B cell (primary cell): ENCODE measurements at regions not wholly inside any gene's neighbourhood (a gene's known extent, or its start where the extent isn't known, plus 50 kb on each side); places are given as distances from the start of the nearest gene placed in this dataset.

ENCODE experiments used
- ATAC-seq: fragments of 200-7000 bp; cut with Tn5 transposase; one replicate; pipeline ENCODE4 v1.10.0; 2021; ENCODE audit warnings: low read depth, mild to moderate bottlenecking, moderate number of reproducible peaks, moderate library complexity
- CTCF ChIA-PET: fragments of 350-600 bp; sonication (Branson Sonifier 250); formaldehyde crosslinking; loops from one replicate; lab custom pipeline; 2021; ENCODE audit warnings: antibody characterized with exemption, inconsistent platforms; lab: Charles Lee
- POLR2A ChIA-PET: fragments of 350-600 bp; sonication (Branson Sonifier 250); formaldehyde crosslinking; loops from one replicate; lab custom pipeline; 2021; ENCODE audit warnings: antibody characterized with exemption; lab: Charles Lee
- DNase-seq: peaks from one replicate; pipeline ENCODE4 v3.0.0; 2013
- H2AFZ ChIP-seq: 2 replicates; pipeline ENCODE4 v1.6.1; 2012; ENCODE audit warnings: mild to moderate bottlenecking, low read depth, low read length; ENCODE audit not compliant: insufficient read depth, poor library complexity, severe bottlenecking
- H3K27ac ChIP-seq, 2 donors: 1 replicate in 1 of 2; 2 replicates in 1 of 2; pipeline ENCODE4 v1.5.1; 2012 to 2013; ENCODE audit warnings: low read length in 2 of 2, mild to moderate bottlenecking in 2 of 2, moderate library complexity in 1 of 2
- H3K27me3 ChIP-seq, 4 experiments: fragments of 200-600 bp in 1 of 4; sonication (generic) in 1 of 4; replicated peaks in 1 of 4; 1 replicate in 2 of 4; 2 replicates in 2 of 4; pipeline versions ENCODE4 v1.6.1 to v1.7.0; 2013 to 2016; ENCODE audit warnings: low read length in 3 of 4, mild to moderate bottlenecking in 2 of 4, mixed read lengths in 1 of 4, moderate library complexity in 1 of 4; ENCODE audit not compliant: insufficient read depth in 4 of 4, control insufficient read depth in 3 of 4; ENCODE audit errors: control extremely low read depth in 1 of 4
- H3K36me3 ChIP-seq, 2 experiments: replicated peaks in 1 of 2; 1 replicate in 1 of 2; 2 replicates in 1 of 2; pipeline versions ENCODE4 v1.6.1 to v1.7.1; 2013; ENCODE audit warnings: low read length in 1 of 2; ENCODE audit not compliant: insufficient read depth in 2 of 2, control insufficient read depth in 1 of 2; ENCODE audit errors: control extremely low read depth in 1 of 2, extremely low read depth in 1 of 2
- H3K4me1 ChIP-seq, 2 donors: fragments of 200-600 bp in 1 of 2; sonication (generic) in 1 of 2; 1 replicate in 1 of 2; 2 replicates in 1 of 2; pipeline versions ENCODE4 v1.5.1 to v1.6.1; 2013 to 2017; ENCODE audit warnings: low read length in 2 of 2; ENCODE audit not compliant: control insufficient read depth in 2 of 2, insufficient read depth in 2 of 2
- H3K4me2 ChIP-seq: replicated peaks from 2 replicates; pipeline ENCODE3; 2012; ENCODE audit warnings: mild to moderate bottlenecking, low read depth, low read length; ENCODE audit not compliant: poor library complexity, severe bottlenecking
- H3K4me3 ChIP-seq, 5 experiments: fragments of 200-600 bp in 1 of 5; sonication (generic) in 1 of 5; 1 replicate in 3 of 5; 2 replicates in 2 of 5; pipeline versions ENCODE4 v1.5.1 to v1.7.0; 2011 to 2016; ENCODE audit warnings: low read length in 4 of 5, mild to moderate bottlenecking in 4 of 5, low read depth in 2 of 5, control low read depth in 1 of 5, moderate library complexity in 1 of 5; ENCODE audit not compliant: insufficient read depth in 1 of 5; ENCODE audit errors: control extremely low read depth in 1 of 5, extremely low read depth in 1 of 5
- H3K79me2 ChIP-seq: fragments of 200-600 bp; sonication (generic); one replicate; pipeline ENCODE4 v1.6.0; 2016; ENCODE audit warnings: low read length; ENCODE audit not compliant: control insufficient read depth, insufficient read depth
- H3K9ac ChIP-seq: fragments of 200-600 bp; sonication (generic); 2 replicates; pipeline ENCODE4 v1.6.1; 2017; ENCODE audit warnings: mild to moderate bottlenecking, low read length, moderate library complexity
- H3K9me3 ChIP-seq, 3 donors: one replicate each; pipeline versions ENCODE4 v1.6.1 to v1.7.1; 2013; ENCODE audit warnings: low read length in 2 of 3; ENCODE audit not compliant: control insufficient read depth in 2 of 3, insufficient read depth in 1 of 3; ENCODE audit errors: control extremely low read depth in 1 of 3
- H4K20me1 ChIP-seq: 2 replicates; pipeline ENCODE4 v1.6.0; 2012; ENCODE audit warnings: mild to moderate bottlenecking, low read length; ENCODE audit not compliant: insufficient read depth, control insufficient read depth, poor library complexity, severe bottlenecking
- H3K27ac Mint-ChIP-seq: one replicate; pipeline ENCODE4 v1.8.0; 2021; ENCODE audit warnings: mixed read lengths
- H3K27me3 Mint-ChIP-seq: one replicate; pipeline ENCODE4 v1.8.0; 2021; ENCODE audit warnings: mixed read lengths
- H3K4me1 Mint-ChIP-seq: one replicate; pipeline ENCODE4 v1.8.0; 2021; ENCODE audit warnings: mixed read lengths
- H3K4me3 Mint-ChIP-seq: one replicate; pipeline ENCODE4 v1.8.0; 2021; ENCODE audit warnings: mixed read lengths
- H3K9me3 Mint-ChIP-seq: one replicate; pipeline ENCODE4 v1.8.0; 2022; ENCODE audit warnings: mixed read lengths; ENCODE audit not compliant: insufficient read depth
- CTCF ChIP-seq: fragments of 200-600 bp; IDR thresholded peaks from one replicate; pipeline ENCODE4 v1.8.0; 2022; ENCODE audit warnings: antibody characterized with exemption, mild to moderate bottlenecking
- EZH2 ChIP-seq: IDR thresholded peaks from 2 replicates; pipeline ENCODE4 v1.6.1; 2012; ENCODE audit warnings: borderline replicate concordance, low read depth, mild to moderate bottlenecking, moderate library complexity, low read length; ENCODE audit not compliant: insufficient read depth, poor library complexity, severe bottlenecking
- WGBS: methylation state at CpG from one replicate; pipeline ENCODE4 v1.1.5; 2013; ENCODE audit warnings: missing lambda C conversion rate; ENCODE audit not compliant: insufficient coverage; 5-methylcytosine and 5-hydroxymethylcytosine counted together
- intact Hi-C: fragments of 100-400 bp; cut with micrococcal nuclease; formaldehyde crosslinking; loops from one replicate; pipeline ENCODE4 v1.10.0; 2022

- no peak overlapping the region for H3K27ac ChIP-seq
- no peak overlapping the region for H3K27ac Mint-ChIP-seq
- intact Hi-C loops = no loop called here
- H3K27me3 Mint-ChIP-seq = peaks cover 30% of the 10 kb centered on the region
- no peaks in the 10 kb centered on the region for H3K79me2 ChIP-seq
- H3K27me3 ChIP-seq = peaks cover 0 to 5% (median 1%) of the 10 kb centered on the region in 4 experiments
- DNase-seq = no peak
- no peaks in the 10 kb centered on the region for H4K20me1 ChIP-seq
- H3K9ac ChIP-seq = no peak overlapping the region
- 88% methylated on average over 1 of the region's 4 CpGs for WGBS
- no peaks in the 10 kb centered on the region for H3K9me3 Mint-ChIP-seq
- H3K36me3 ChIP-seq = no peaks in the 10 kb centered on the region
- no peak overlapping the region for H3K4me3 Mint-ChIP-seq
- no peak overlapping the region for H2AFZ ChIP-seq
- no peaks in the 10 kb centered on the region for H3K4me1 Mint-ChIP-seq
- no peaks in the 10 kb centered on the region for H3K4me1 ChIP-seq
- TF ChIP-seq EZH2 = no peak
- no peak for TF ChIP-seq CTCF
- no peak for ATAC-seq
- no peak overlapping the region for H3K4me2 ChIP-seq
- no peak overlapping the region for H3K4me3 ChIP-seq
- no peaks in the 10 kb centered on the region for H3K9me3 ChIP-seq
- ChIA-PET CTCF (interaction anchor here (1.5 to 3.1 kb wide), 3 partner anchors 14 to 230 kb away, joined by 4 to 13 read pairs (median 7); no protein-coding TSS in a partner anchor), POLR2A (no interaction called here)
Measured at GRCh38 chr13:95418946-95419345, 117.7 kb upstream of the ABCC4 start.

- Histone ChIP-seq H3K36me3 (no peaks in the 10 kb centered on the region), H3K4me1 (no peaks in the 10 kb centered on the region), H3K79me2 (no peaks in the 10 kb centered on the region), H3K27me3 (peaks cover 0 to 5% (median 1%) of the 10 kb centered on the region in 4 experiments), H3K4me2 (no peak overlapping the region), H4K20me1 (no peaks in the 10 kb centered on the region), H3K9me3 (no peaks in the 10 kb centered on the region), H3K9ac (no peak overlapping the region), H3K4me3 (no peak overlapping the region), H2AFZ (no peak overlapping the region), H3K27ac (no peak overlapping the region)
- Mint-ChIP-seq H3K4me1 (no peaks in the 10 kb centered on the region), H3K4me3 (no peak overlapping the region), H3K27me3 (peaks cover 26% of the 10 kb centered on the region), H3K9me3 (no peaks in the 10 kb centered on the region), H3K27ac (no peak overlapping the region)
- ChIA-PET CTCF (interaction anchor here (1.8 kb wide), 1 partner anchor 16 kb away, joined by 7 read pairs; no protein-coding TSS in a partner anchor), POLR2A (no interaction called here)
- no CpG with 5 or more reads among the region's 8 CpGs for WGBS
- DNase-seq = no peak
- TF ChIP-seq EZH2 (no peak), CTCF (no peak)
- no peak for ATAC-seq
- intact Hi-C loops = no loop called here
Measured at GRCh38 chr13:95420501-95420900, 119.2 kb upstream of the ABCC4 start.
